Suprapubic skin (tissue), 4 donors: ENCODE measurements at regions not wholly inside any gene's neighbourhood (a gene's known extent, or its start where the extent isn't known, plus 50 kb on each side); places are given as distances from the start of the nearest gene placed in this dataset.

Experiments
- POLR2A ChIP-seq, 2 donors: fragments of 450-650 bp; IDR thresholded peaks; one replicate each; pipeline ENCODE4 v1.6.1; 2017; ENCODE audit warnings: antibody characterized with exemption in 2 of 2, mild to moderate bottlenecking in 2 of 2, moderate library complexity in 2 of 2
- POLR2AphosphoS5 ChIP-seq, 3 donors: sonication (generic); formaldehyde crosslinking; IDR thresholded peaks; one replicate each; pipeline ENCODE4 v1.6.1; 2017; ENCODE audit warnings: antibody characterized with exemption in 3 of 3
- TF ChIP-seq, protein P1 (sequence below), 2 donors: fragments of 200-600 bp in 1 of 2; fragments of 450-650 bp in 1 of 2; sonication (generic) in 1 of 2; IDR thresholded peaks; one replicate each; pipeline ENCODE4 v1.5.1; 2016 to 2019; ENCODE audit warnings: antibody characterized with exemption in 2 of 2, mild to moderate bottlenecking in 1 of 2, moderate library complexity in 1 of 2

DNA sequence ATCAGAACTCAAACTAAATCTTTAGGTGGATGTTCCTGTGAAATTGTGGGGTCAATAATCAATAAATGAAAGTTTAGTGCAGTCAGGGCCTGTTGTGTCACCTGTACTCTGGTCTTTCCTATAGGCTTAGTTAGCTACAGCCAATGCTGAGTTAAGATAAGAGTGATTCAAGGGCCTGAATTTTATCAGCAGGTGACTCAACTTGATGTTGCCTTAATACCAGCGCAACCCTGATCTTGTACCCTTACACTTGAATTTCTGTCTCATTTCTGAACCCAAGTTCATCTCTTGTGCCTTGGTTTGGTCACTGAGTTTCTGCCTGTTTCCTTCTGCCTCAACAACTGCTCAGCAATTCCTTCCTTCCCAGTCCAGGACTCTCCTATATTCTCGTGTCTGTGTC lies 157.0 kb upstream of the E2F7 start:
- TF ChIP-seq, protein P1, sequence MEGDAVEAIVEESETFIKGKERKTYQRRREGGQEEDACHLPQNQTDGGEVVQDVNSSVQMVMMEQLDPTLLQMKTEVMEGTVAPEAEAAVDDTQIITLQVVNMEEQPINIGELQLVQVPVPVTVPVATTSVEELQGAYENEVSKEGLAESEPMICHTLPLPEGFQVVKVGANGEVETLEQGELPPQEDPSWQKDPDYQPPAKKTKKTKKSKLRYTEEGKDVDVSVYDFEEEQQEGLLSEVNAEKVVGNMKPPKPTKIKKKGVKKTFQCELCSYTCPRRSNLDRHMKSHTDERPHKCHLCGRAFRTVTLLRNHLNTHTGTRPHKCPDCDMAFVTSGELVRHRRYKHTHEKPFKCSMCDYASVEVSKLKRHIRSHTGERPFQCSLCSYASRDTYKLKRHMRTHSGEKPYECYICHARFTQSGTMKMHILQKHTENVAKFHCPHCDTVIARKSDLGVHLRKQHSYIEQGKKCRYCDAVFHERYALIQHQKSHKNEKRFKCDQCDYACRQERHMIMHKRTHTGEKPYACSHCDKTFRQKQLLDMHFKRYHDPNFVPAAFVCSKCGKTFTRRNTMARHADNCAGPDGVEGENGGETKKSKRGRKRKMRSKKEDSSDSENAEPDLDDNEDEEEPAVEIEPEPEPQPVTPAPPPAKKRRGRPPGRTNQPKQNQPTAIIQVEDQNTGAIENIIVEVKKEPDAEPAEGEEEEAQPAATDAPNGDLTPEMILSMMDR (IDR thresholded peaks at IDR 0.05): no peak
- no peak for TF ChIP-seq POLR2A (IDR thresholded peaks at IDR 0.05)
- TF ChIP-seq POLR2AphosphoS5 (IDR thresholded peaks at IDR 0.05): no peak
